IPS-18c (cell line): ENCODE measurements at regions not wholly inside any gene's neighbourhood (a gene's known extent, or its start where the extent isn't known, plus 50 kb on each side); places are given as distances from the start of the nearest gene placed in this dataset.

ENCODE experiments used
- H3K4me3 ChIP-seq: 2 replicates; pipeline ENCODE4 v1.7.0; 2013; ENCODE audit warnings: low read depth, mild to moderate bottlenecking, low read length, moderate library complexity; ENCODE audit not compliant: insufficient read depth
- H3K9me3 ChIP-seq: one replicate; pipeline ENCODE4 v1.6.1; 2013; ENCODE audit warnings: mild to moderate bottlenecking, low read length, moderate library complexity; ENCODE audit not compliant: control insufficient read depth, insufficient read depth

DNA sequence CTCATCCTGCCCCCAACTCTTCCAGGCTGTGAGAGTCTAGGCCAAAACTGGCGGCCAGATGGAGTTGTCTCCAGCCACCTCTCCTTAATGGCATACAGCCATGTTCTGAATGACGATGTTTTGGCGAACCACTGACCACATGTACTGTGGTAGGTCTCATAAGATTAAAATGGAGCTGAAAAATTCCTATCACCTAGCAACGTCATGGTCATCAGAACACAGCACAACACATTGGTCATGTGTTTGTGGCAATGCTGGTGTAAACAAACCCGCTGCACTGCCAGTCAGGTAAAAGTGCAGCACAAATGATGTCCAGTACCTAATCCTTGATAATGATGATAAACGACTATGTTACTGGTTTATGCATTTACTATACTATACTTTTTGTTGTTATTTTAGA is 290.0 kb upstream of the MKI67 start:
- H3K4me3 ChIP-seq, result no peak overlapping the region
- no peaks in the 10 kb centered on the region for H3K9me3 ChIP-seq

DNA sequence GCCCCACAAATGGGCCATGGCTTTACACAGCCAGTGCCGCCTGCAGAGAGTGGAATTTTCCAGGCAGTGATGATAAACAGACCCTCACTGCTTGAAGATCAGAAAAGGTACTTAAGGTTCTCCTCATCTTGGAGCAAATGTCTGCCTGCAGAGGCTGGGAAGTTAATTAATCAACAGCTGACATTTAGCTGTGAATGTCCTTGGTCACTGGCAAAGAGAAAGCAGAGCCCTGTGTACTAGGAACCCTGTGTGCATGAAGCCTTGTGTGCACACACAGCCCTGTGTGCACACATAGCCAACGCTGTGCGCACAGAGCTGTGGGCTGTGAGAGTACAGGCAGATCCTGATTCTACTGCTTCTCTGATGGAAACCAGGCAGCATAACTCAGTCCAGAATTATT is 291.6 kb upstream of the MKI67 start:
- Histone ChIP-seq H3K4me3 (no peak overlapping the region), H3K9me3 (no peaks in the 10 kb centered on the region)

- no peak overlapping the region for H3K4me3 ChIP-seq
- H3K9me3 ChIP-seq, result no peaks in the 10 kb centered on the region
These were observed 292.6 kb upstream of the MKI67 start for GRCh38 chr10:128418819-128419218.

- H3K4me3 ChIP-seq, result no peak overlapping the region
These were observed 293.3 kb upstream of the MKI67 start for GRCh38 chr10:128419466-128420019.

GRCh38 chr10:128420623-128421022 is 294.4 kb upstream of the MKI67 start:
- H3K9me3 ChIP-seq, result no peaks in the 10 kb centered on the region
- H3K4me3 ChIP-seq, result no peak overlapping the region

More at GRCh38 chr10:128419466-128420019, 293.3 kb upstream of the MKI67 start:
- H3K9me3 ChIP-seq, result no peaks in the 10 kb centered on the region

DNA sequence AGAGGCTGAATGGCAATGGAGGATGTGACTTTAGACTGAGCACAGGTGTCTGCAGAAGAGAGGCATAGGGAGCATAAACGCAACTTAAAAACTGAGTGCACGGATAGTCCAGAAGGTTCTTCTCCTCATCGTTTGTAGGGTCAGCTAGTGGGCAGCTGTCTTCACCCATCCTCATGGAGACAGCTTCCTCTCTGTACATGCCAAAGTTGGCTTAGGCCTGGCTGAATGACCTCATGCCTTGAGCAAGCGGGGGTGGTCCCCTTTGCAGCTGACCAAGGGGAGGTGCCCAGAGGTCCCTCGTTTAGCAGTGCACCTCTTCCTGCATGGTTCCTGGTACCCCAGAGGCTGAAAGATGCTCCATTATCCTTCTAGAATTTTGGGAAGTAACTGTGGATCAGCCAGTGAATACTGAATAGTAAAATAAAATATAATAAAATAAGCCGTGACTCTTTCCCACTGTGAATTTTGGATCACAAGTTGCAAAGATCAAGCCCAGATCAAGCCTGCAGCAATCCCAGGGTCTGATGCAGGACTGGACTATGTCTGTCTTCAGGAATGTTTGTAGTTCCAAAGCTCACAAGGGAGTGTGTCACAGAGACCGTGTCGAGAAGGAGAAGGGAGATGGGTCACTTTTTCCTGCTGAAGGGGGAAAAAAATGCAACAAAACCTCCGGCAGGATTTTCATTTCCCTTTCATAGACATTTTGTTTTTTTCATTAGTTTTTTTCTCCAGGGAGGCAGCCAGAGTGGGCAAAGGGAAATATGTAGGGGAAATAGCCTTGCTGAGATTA is 295.3 kb upstream of the MKI67 start:
- Histone ChIP-seq H3K9me3 (no peaks in the 10 kb centered on the region), H3K4me3 (no peak overlapping the region)

DNA sequence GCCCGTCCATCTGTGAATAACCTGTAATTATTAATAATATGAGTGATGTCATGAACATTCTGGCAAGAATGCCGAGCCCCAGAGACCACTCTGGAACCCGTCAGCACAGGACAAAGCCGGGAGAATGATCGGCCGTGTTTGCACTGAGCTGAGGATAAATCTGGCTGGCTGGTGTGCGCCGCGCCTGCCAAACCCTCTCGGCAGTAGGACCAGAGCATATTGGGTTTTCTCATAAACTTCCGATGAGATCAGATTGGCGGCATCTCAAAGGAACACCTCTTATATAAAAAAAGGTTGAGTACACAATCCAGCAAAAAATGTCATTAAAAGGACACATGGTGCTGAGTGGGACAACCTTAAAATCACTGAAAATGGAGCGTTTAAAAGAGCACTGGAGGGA is 296.0 kb upstream of the MKI67 start:
- Histone ChIP-seq H3K4me3 (no peak overlapping the region), H3K9me3 (no peaks in the 10 kb centered on the region)

GRCh38 chr10:128422999-128423398 is 296.8 kb upstream of the MKI67 start:
- Histone ChIP-seq H3K4me3 (no peak overlapping the region), H3K9me3 (no peaks in the 10 kb centered on the region)

DNA sequence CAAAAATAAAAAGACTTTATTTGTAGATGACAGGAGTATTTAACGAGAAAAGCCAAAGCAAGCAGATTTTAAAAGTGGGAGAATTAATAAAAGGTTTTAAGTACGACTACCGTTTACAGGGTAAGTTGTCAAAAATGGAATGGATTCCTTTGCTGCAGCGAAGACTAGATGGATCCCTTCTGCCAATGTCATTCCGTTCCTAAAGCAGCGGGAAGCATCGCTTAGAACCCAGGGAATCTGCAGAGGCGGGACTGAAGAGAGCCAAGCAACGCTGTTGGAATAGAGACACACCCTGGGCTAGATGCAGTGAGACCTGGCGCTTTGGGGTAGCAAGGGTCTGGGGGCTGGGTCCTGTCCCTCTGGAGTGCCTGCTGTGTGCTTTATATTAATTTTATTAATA is 303.1 kb upstream of the MKI67 start:
- H3K9me3 ChIP-seq, result no peaks in the 10 kb centered on the region
- H3K4me3 ChIP-seq, result no peak overlapping the region

GRCh38 chr10:128429835-128430513 is 303.8 kb upstream of the MKI67 start:
- H3K4me3 ChIP-seq, result no peak overlapping the region
- no peaks in the 10 kb centered on the region for H3K9me3 ChIP-seq

DNA sequence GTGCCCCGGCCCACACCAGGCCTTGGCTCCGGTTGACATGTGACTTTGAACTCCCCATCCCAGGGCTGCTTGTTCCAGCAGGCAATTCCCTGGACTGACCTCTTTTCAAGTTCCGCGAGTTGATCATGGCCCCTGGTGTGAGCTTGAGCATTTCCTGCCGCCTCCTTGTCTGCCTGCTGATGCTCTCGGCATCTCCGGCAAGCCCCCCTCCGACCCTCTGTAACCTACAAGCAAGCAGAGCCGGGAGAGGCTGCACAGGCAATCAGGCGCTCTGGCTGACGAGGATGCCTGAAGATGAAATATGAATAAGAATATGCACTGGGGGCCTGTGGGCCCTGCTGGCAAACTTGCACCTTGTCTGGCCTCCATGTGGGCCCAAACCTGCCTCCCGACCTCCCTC is 304.9 kb upstream of the MKI67 start:
- Histone ChIP-seq H3K9me3 (no peaks in the 10 kb centered on the region), H3K4me3 (no peak overlapping the region)

- Histone ChIP-seq H3K4me3 (no peak overlapping the region), H3K9me3 (no peaks in the 10 kb centered on the region)
These were observed 305.3 kb upstream of the MKI67 start for GRCh38 chr10:128431506-128431905.

- Histone ChIP-seq H3K4me3 (no peak overlapping the region), H3K9me3 (no peaks in the 10 kb centered on the region)
These were observed 305.8 kb upstream of the MKI67 start for GRCh38 chr10:128432011-128432410.

GRCh38 chr10:128432423-128432822 is 306.2 kb upstream of the MKI67 start:
- Histone ChIP-seq H3K9me3 (no peaks in the 10 kb centered on the region), H3K4me3 (no peak overlapping the region)

DNA sequence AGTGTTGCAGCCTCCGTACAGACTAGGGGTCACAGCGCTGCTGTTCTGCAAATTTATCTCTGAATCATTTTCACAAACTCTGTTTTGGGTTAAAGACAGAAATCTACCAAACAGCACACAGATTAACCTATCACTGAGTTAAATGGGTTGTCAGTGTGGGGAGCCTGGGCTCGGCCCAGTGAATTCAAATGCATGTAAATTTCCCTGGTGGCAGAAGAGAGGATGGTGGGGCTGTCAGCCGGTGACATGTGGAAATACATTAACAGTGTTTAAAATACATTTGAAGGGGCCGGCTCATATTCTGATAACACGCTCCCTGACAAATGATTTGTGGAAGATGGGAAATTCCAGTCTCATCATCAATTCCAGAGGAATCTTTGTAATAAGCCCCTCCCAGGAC is 309.6 kb upstream of the MKI67 start:
- Histone ChIP-seq H3K4me3 (no peak overlapping the region), H3K9me3 (no peaks in the 10 kb centered on the region)

- H3K4me3 ChIP-seq, result no peak overlapping the region
- H3K9me3 ChIP-seq, result no peaks in the 10 kb centered on the region
These were observed 311.6 kb upstream of the MKI67 start for GRCh38 chr10:128437786-128438345.

- H3K9me3 ChIP-seq, result no peaks in the 10 kb centered on the region
- no peak overlapping the region for H3K4me3 ChIP-seq
These were observed 312.3 kb upstream of the MKI67 start for GRCh38 chr10:128438417-128439063.
